HL-60 (cell line): ENCODE measurements at regions not wholly inside any gene's neighbourhood (a gene's known extent, or its start where the extent isn't known, plus 50 kb on each side); places are given as distances from the start of the nearest gene placed in this dataset.
A peak's percentile ranks its signal among the peaks of the same experiment; 100 is the strongest.

Experiments
- DNase-seq, 2 experiments: peaks; one replicate each; pipeline ENCODE4 v3.0.0-alpha.2; 2010 to 2020; ENCODE audit warnings: low read depth in 1 of 2, low spot score in 1 of 2
- H3K27ac ChIP-seq: fragments of 250-450 bp; sonication (Bioruptor Pico); replicated peaks from 2 replicates; pipeline ENCODE4 v1.5.1; 2020; ENCODE audit warnings: mild to moderate bottlenecking, moderate library complexity
- H3K27me3 ChIP-seq: fragments of 250-450 bp; sonication (Bioruptor Pico); 2 replicates; pipeline ENCODE4 v1.5.1; 2021; ENCODE audit warnings: mild to moderate bottlenecking, moderate library complexity; ENCODE audit not compliant: insufficient read depth, poor library complexity, severe bottlenecking
- H3K4me3 ChIP-seq: replicated peaks from 2 replicates; pipeline ENCODE4 v1.5.1; 2011; ENCODE audit warnings: mild to moderate bottlenecking, control low read depth, low read length; ENCODE audit not compliant: insufficient read depth
- GABPA ChIP-seq: IDR thresholded peaks from 2 replicates; pipeline ENCODE4 v1.6.1; 2012; ENCODE audit warnings: low read depth
- POLR2AphosphoS5 ChIP-seq: IDR thresholded peaks from 2 replicates; pipeline ENCODE4 v1.6.1; 2012; ENCODE audit warnings: low read depth
- REST ChIP-seq: IDR thresholded peaks from 2 replicates; pipeline ENCODE4 v1.6.1; 2012; ENCODE audit warnings: low read depth; ENCODE audit not compliant: insufficient replicate concordance
- SPI1 ChIP-seq: IDR thresholded peaks from 2 replicates; pipeline ENCODE4 v1.6.1; 2012; ENCODE audit warnings: low read depth, mild to moderate bottlenecking, borderline replicate concordance
- TF ChIP-seq, protein P1 (sequence below): IDR thresholded peaks from one replicate; pipeline ENCODE4 v1.5.1; 2011; ENCODE audit warnings: low read length, control low read depth, inconsistent platforms; ENCODE audit not compliant: insufficient read depth

DNA sequence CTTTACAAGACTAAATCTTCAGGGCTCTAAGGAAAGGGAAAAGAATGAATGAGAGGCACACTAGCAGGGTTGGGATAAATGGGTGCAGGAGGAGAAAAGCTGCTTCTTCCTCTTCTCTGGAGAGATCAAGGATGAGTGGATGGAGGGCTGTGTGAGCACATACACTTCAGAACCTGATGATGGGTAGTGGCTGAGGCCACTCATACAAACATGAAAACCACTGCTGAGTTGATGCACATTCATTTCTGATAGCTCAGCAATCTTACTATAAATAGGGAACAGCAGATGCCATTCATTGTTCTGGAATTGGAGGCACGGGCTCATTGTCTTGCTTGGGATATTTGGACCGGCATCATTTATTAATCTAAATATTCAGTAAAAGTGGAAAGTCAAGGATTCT is 152.4 kb upstream of the KCTD1 start:
- DNase-seq, result no peak
- H3K27me3 ChIP-seq, result no peaks in the 10 kb centered on the region

DNA sequence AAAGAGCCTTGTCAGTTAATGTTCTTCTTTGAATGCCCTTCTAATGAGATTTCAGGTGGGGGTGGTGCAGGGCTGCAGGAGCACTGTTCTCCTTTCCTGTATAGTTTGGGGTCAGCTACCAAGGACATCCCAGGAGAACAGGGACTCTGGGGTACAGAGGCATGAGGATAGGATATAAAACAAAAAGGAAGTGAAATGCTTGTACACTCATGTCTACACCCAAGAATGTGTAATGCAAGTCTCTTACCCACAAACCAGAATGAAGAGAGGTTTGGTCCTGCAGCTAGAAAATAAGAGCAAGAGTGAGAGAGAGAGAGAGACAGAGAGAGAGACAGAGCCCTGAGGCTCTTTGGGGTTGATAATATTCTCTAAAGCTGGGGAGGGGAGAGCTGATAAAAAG is 151.8 kb upstream of the KCTD1 start:
- Histone ChIP-seq H3K4me3 (no peak overlapping the region), H3K27me3 (no peaks in the 10 kb centered on the region), H3K27ac (no peak overlapping the region)
- peak in 1 of 2 experiments; percentile 37 for DNase-seq
- TF ChIP-seq, protein P1, sequence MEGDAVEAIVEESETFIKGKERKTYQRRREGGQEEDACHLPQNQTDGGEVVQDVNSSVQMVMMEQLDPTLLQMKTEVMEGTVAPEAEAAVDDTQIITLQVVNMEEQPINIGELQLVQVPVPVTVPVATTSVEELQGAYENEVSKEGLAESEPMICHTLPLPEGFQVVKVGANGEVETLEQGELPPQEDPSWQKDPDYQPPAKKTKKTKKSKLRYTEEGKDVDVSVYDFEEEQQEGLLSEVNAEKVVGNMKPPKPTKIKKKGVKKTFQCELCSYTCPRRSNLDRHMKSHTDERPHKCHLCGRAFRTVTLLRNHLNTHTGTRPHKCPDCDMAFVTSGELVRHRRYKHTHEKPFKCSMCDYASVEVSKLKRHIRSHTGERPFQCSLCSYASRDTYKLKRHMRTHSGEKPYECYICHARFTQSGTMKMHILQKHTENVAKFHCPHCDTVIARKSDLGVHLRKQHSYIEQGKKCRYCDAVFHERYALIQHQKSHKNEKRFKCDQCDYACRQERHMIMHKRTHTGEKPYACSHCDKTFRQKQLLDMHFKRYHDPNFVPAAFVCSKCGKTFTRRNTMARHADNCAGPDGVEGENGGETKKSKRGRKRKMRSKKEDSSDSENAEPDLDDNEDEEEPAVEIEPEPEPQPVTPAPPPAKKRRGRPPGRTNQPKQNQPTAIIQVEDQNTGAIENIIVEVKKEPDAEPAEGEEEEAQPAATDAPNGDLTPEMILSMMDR, result no peak
- peak; percentile 66; the same call in 1 of the 2 replicates for TF ChIP-seq SPI1

More for the DNA sequence above, 152.4 kb upstream of the KCTD1 start:
- TF ChIP-seq, protein P1, result no peak
- TF ChIP-seq POLR2AphosphoS5 (no peak), REST (no peak), SPI1 (no peak), GABPA (no peak)
- no peak overlapping the region for H3K27ac ChIP-seq
- no peak overlapping the region for H3K4me3 ChIP-seq

DNA sequence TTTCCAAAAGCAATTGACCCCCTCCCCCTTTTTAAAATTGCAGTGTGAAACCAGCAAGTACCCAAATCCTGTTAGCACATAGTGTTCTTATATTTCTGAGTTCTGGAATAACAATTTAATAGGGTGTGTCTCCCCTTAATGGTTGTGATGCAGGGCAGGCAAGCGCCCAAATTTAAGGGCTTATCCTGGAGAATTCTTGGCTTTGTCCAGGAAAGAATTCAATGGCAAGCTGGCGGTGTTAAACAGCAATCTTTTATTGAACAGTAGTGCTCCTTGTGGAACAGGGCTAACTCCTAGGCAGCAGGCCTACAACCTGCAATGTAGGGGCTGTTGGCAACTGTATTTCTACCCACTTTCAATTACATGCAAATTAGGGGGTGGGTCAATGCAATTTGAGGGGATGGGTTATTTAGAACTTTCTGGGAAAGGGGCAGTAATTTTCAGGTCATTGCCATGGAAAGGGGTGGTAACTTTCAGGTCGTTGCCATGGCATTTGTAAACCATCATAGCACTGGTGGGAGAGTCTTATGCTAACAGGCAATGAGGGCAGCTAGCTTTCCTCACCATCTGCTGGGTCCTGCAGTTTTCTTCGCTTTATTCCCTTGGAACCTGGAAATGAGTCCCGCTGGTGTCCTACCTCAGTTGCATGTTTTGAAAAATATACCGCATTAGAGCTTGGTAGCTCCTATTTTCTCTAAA is 149.0 kb upstream of the KCTD1 start:
- no peak for DNase-seq
- TF ChIP-seq GABPA, result no peak
- TF ChIP-seq, protein P1, result no peak
- TF ChIP-seq SPI1, result no peak
- TF ChIP-seq REST, result no peak
- TF ChIP-seq POLR2AphosphoS5, result no peak
- H3K27me3 ChIP-seq, result no peaks in the 10 kb centered on the region
- H3K27ac ChIP-seq, result no peak overlapping the region
- no peak overlapping the region for H3K4me3 ChIP-seq

- Histone ChIP-seq H3K27me3 (no peaks in the 10 kb centered on the region), H3K27ac (no peak overlapping the region), H3K4me3 (no peak overlapping the region)
- DNase-seq, result no peak
- TF ChIP-seq REST (no peak), SPI1 (no peak), POLR2AphosphoS5 (no peak), GABPA (no peak)
- TF ChIP-seq, protein P1, result no peak
Measured at GRCh38 chr18:26696786-26697185, 148.4 kb upstream of the KCTD1 start.
